Stimulated activated CD4-positive, alpha-beta T cell treated with anti-CD3 and anti-CD28 coated beads, Interleukin-2, amount 100 ng/mL, for 24 hours (primary cell): ENCODE measurements at regions not wholly inside any gene's neighbourhood (a gene's known extent, or its start where the extent isn't known, plus 50 kb on each side); places are given as distances from the start of the nearest gene placed in this dataset.

ENCODE experiments used
- DNase-seq, 2 donors: peaks; one replicate each; pipeline ENCODE4 v3.0.0-alpha.2; 2020

- DNase-seq = no peak
Observed at GRCh38 chr2:12932192-12932591, 215.5 kb downstream of the TRIB2 start.

GRCh38 chr2:12934146-12934756 lies 217.5 kb downstream of the TRIB2 start:
- no peak for DNase-seq

DNA sequence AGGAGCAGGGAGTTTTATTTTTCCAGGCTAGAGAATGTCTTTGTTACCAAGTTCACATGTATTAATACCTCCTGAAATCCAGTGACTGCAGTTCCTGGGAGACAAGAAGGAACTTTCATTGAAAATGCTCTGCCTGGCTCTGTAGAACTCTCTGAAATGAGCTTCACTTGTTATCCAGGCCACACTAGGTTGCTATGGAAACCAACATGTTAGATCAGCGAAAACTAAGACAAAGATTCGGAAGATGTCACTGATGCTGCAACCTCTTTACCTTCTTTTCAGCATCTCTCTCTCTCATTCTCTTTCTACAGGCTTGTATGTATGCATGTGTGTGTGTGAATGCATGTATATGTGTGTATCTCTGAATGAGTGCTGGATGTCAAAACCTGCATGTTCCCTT lies 218.5 kb downstream of the TRIB2 start:
- no peak for DNase-seq

DNA sequence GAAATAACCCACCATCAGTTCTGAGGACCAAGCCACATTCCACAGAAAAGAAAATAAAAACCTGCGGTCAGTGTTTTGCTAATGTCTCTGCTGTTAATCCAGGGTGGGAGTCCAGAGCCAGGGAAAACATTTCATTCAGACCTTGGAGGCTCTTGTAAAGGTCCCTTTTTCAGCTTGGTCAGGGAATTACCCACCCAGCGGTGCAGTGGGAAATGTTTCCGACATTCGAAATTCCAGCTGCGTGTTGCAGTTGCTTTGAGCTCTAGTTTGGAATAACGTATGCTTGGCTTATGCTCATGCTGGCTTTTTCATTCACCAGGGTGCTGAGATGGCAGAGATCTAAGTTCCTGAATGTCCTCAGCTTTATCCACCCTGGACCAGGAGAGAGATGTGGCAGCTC lies 219.1 kb downstream of the TRIB2 start:
- DNase-seq = no peak

- DNase-seq = no peak
Observed at GRCh38 chr2:12941203-12941602, 224.5 kb downstream of the TRIB2 start.

DNA sequence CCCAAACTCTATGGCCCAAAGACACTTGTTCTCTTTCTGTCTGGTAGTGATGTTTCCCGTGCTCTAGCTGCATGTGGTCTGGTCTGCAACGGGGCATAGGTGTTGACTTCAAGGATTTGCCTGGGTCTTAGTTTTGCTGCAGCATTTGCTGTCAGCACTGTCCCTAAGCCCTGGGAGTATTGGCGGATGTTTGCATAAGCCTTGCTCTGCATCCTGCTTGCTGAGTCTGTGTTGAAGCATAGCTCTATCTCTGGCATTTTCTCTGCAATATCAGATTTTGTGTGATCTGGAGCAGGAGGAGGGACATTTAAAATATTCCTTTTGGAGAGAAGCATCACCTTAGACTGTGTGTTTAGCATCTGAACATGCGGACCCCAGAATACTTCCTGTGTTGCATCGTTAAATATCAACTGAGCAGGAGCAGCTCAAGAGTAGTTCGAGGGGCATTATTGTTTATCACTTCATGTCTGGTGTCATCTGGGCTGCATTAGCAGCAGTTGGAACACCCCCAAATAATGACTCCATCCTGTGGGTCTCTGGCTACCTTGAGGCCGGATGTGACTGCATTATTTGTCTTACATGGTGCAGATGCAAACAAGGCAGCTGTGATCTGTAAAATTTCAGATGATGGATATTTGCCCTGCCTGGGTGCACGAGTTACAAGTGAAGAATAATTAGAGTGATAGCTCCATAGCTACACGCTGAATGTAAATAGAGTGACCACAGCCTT lies 231.7 kb downstream of the TRIB2 start:
- no peak for DNase-seq

GRCh38 chr2:12948961-12949353 lies 232.2 kb downstream of the TRIB2 start:
- no peak for DNase-seq

GRCh38 chr2:12949406-12949805 lies 232.7 kb downstream of the TRIB2 start:
- DNase-seq = no peak

DNA sequence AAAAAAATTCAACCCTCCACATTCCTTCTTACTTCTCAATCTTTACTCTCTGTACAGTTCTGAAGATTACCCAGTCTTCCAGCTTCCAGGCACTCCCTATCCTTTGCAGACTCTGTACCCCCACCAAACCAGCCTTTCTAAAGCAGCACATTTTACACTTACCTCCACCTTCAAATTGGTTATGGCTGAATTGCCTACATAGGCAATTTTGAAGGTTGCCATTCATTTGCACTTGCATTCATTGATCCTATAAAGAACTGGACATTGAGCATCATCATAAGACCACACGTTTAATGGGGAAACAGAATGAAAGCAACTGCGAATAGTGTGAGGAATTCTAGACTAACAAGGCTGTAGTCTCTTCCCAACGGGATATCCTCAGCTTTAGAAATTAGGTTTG lies 233.4 kb downstream of the TRIB2 start:
- no peak for DNase-seq

- no peak for DNase-seq
Observed at GRCh38 chr2:12950957-12951656, 234.4 kb downstream of the TRIB2 start.

DNA sequence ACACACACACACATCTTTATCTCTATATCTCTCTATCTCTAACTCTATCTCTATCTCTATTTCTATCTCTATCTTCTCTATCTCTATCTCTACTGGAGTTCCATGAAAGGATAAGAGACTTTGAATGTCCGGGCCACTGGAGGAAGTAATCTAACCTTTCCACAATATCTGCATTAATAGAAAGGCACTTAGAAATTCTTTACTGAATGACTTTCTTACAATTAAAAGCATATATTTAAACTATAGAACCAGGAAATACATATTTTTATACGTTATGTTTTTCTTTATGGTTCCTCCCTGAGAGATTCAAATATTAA lies 234.9 kb downstream of the TRIB2 start:
- no peak for DNase-seq

GRCh38 chr2:12953596-12953995 lies 236.9 kb downstream of the TRIB2 start:
- DNase-seq = no peak

DNA sequence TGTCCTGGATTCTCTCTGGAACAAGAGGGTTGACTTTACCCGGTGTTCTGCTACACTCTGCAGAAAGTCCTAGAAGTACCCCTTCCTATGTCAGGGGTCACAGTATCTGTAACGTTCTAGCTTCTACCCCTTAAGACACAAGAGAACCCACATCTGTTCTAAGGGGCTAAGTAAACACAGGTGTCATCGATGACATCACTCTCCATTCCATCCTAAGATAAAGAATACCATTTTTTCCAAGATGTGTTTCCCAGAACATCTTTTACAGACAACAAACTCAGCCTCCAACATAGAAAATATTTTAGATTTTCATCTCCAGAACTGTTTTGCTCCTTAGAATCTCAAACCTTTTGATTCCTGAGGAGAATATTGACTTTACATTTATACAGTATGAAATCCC lies 239.1 kb downstream of the TRIB2 start:
- DNase-seq = no peak

- DNase-seq = no peak
Observed at GRCh38 chr2:12957251-12957650, 240.5 kb downstream of the TRIB2 start.

DNA sequence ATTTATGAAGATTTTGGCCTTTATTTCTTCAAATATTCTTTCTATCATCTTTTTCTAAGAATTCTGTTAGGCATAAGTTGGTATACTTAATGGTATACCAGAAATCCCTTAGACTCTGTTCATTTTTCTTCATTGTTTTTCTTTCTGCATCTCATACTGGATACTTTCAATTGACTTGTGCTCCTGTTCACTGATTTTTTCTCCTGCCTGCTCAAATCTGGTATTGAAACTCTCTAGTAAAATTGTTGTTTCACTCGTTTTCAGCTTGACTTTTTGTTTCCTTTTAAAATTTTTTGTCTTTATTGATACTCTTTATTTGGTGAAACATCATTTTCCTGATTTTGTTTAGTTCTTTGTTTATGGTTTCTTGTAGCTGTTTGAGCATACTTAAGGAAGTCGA lies 243.2 kb downstream of the TRIB2 start:
- DNase-seq = no peak

DNA sequence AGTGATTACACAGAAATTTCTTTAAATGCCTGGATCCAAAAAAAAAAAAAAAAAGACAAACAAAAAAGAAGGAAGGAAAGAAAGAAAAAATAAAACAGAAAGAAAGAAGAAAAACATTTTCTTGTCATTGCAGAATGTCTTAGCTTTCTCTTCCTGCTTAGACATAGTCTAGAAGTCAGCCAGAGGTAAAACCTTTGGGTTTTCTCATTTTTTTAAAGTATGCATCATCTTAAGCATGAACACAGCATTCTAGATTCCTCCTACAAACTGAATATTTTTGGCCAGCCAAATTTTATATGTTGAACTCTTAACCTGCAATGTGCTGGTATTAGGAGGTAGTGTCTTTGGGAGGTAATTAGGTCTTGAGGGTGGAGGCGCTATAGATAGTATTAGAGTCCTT lies 243.9 kb downstream of the TRIB2 start:
- DNase-seq = no peak

DNA sequence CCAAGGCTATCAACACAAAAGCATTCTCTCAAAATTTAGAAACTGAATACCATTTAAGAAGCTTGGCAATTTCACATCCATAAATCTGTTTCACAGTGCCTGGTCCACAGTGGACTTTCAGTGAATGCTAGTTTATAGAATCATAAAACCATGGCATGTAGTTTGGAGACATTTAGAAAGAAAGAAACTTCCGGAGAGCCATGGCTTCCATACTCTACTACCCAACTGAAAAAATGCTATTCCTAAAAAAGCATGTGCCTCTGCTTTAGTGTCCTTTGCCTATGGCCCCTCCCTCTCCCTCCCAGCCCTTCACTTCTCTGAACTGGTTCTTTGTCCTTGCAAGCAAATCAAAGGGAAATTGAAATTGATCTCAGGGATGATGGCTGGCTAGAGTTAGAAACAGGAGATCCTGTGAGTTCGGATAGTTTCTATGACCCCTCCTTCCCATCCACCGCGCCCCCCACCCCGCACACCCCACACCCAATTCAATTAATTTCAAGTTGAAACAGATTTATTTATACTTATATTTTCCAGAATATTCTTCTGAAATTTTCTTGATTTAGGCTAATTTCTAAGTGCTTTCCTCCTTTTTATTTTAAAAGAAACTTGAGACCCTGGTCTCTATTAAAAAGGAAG lies 248.3 kb downstream of the TRIB2 start:
- DNase-seq = no peak

GRCh38 chr2:12965540-12966269 lies 249.0 kb downstream of the TRIB2 start:
- DNase-seq = no peak

GRCh38 chr2:12967804-12968203 lies 251.1 kb downstream of the TRIB2 start:
- no peak for DNase-seq

- DNase-seq = no peak
Observed at GRCh38 chr2:12968399-12968798, 251.7 kb downstream of the TRIB2 start.

GRCh38 chr2:12970861-12971260 lies 254.1 kb downstream of the TRIB2 start:
- DNase-seq = no peak

DNA sequence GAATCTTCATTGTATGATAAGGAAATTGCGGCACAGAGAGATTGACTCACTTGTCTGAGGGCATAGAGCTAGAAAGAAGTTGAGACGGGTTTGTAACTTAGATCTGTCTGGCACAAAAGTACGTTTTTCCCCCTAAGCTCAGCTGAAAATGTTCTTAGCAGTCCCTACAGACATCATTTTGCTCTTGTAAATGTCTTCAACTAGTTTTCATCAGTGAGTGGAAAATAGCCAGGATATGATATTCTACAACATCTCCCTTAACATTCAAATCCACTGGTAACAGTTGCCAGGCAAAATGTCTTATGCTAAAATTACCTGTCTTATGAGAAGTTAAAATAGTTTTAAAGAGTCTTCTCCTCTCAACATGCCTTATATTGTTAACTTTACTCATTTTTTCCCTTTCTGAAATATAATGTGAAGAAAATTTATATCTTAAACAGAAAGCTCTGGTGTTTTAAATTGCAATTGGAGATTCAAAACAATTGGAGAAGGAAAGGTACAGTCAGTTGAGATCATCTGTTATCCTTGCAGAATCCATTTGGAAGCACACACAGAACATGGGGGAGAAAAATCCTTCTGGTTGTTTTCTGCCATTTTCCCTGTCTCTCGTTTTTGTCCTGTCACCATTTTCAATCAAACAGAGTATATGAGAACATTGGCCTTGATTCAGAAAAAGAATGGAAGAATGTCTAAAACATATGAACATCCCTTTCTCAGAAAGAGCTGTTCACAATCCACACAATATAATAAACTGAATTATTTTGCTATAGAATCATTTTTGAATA lies 255.0 kb downstream of the TRIB2 start:
- DNase-seq = no peak
